ENCODE measurements at regions not wholly inside any gene's neighbourhood (a gene's known extent, or its start where the extent isn't known, plus 50 kb on each side); places are given as distances from the start of the nearest gene placed in this dataset.

GRCh38 chr12:11500188-11500860 lies 105.0 kb upstream of the PRB2 start:
- no peak overlapping the region for H3K27ac ChIP-seq (ENCODE audit: insufficient read depth, low read depth, low read length)
- no peaks in the 10 kb centered on the region for H3K36me3 ChIP-seq (ENCODE audit: control insufficient read depth in 2 of 2, extremely low read depth in 1 of 2, insufficient read depth in 2 of 2, low read length in 2 of 2)
- H3K79me2 ChIP-seq (ENCODE audit: control insufficient read depth, insufficient read depth, low read length): no peaks in the 10 kb centered on the region
- peak; percentile 66 for FAIRE-seq
- no peak overlapping the region for H3K9ac ChIP-seq (replicated peaks; ENCODE audit: extremely low read depth, insufficient read depth, low read length)
- H3K4me2 ChIP-seq (ENCODE audit: insufficient read depth, low read length): no peak overlapping the region
- dilution Hi-C loops (cut with MboI; ENCODE audit: extremely low pct_ligation_motif_present, low sequenced_read_pairs) (no loop called here), intact Hi-C loops (cut with micrococcal nuclease) (loop anchor here (2.0 kb wide), 1 partner anchor 532 kb away; no protein-coding TSS in a partner anchor)
- no peaks in the 10 kb centered on the region for H4K20me1 ChIP-seq (replicated peaks; ENCODE audit: control insufficient read depth, extremely low read depth, insufficient read depth, low read length)
- POLR2A ChIA-PET: interaction anchor here (1.6 kb wide), 1 partner anchor 767 kb away, joined by 3 read pairs; the partner anchor contains the start of gene LRP6
- no peaks in the 10 kb centered on the region for H3K4me1 ChIP-seq (ENCODE audit: control insufficient read depth, extremely low read depth, insufficient read depth, low read length)
- H3K9me3 ChIP-seq (replicated peaks; ENCODE audit: control insufficient read depth, insufficient read depth, low read length): no peaks in the 10 kb centered on the region
- BruUV-seq (replicated peaks): no TSS peak
- peaks cover 3 to 4% of the 10 kb centered on the region in 2 experiments for H3K27me3 ChIP-seq (ENCODE audit: control insufficient read depth in 2 of 2, insufficient read depth in 2 of 2, low read length in 2 of 2)
- CTCF ChIA-PET: interaction anchor here (0.9 to 1.3 kb wide), 8 partner anchors 13 to 729 kb away, joined by 3 to 8 read pairs (median 4); no protein-coding TSS in a partner anchor
- TF ChIP-seq FOS (IDR thresholded peaks at IDR 0.05; ENCODE audit: borderline replicate concordance, insufficient read depth, low read length) (no peak), JUN (IDR thresholded peaks at IDR 0.05; ENCODE audit: borderline replicate concordance, insufficient read depth, insufficient read length, low read depth) (no peak), CTCF (IDR thresholded peaks at IDR 0.05; ENCODE audit: extremely low read depth in 1 of 2, insufficient read depth in 1 of 2, low read depth in 1 of 2, low read length in 2 of 2) (no peak), GATA2 (IDR thresholded peaks at IDR 0.05; ENCODE audit: insufficient read depth, insufficient read length, low read depth, low read length) (no peak), EZH2 (IDR thresholded peaks at IDR 0.05; ENCODE audit: borderline replicate concordance, low read depth, low read length, severe bottlenecking) (no peak), POLR2AphosphoS5 (IDR thresholded peaks at IDR 0.05; ENCODE audit: insufficient read depth, low read depth, low read length) (peak; percentile 66), MAX (IDR thresholded peaks at IDR 0.05; ENCODE audit: insufficient read depth, insufficient read length) (no peak), POLR2A (IDR thresholded peaks at IDR 0.05; ENCODE audit: low read depth, low read length) (no peak)
- no peaks in the 10 kb centered on the region for H3K9me1 ChIP-seq (replicated peaks; ENCODE audit: control insufficient read depth, extremely low read depth, insufficient read depth, low read length)
- peak; percentile 75 for DNase-seq (ENCODE audit: low read depth, low spot score)
- no peak overlapping the region for H2AFZ ChIP-seq (ENCODE audit: low read depth, low read length)
- H3K4me3 ChIP-seq (replicated peaks in 1 of 3; ENCODE audit: insufficient read depth in 1 of 3, low read depth in 1 of 3, low read length in 3 of 3): no peak overlapping the region

All from endothelial cell of umbilical vein (primary cell).